Caco-2 (cell line): ENCODE measurements at regions not wholly inside any gene's neighbourhood (a gene's known extent, or its start where the extent isn't known, plus 50 kb on each side); places are given as distances from the start of the nearest gene placed in this dataset.

Experiments
- BruUV-seq: library from RNA; stranded (reverse); fragments of 400-500 nt; replicated peaks from 2 replicates; lab custom pipeline; 2021; lab: Mats Ljungman, UMichigan
- CTCF ChIA-PET: fragments of 300-600 bp; sonication (Branson Sonifier 250); formaldehyde crosslinking; loops from one replicate; lab custom pipeline; 2022; ENCODE audit warnings: antibody characterized with exemption; lab: Charles Lee
- POLR2A ChIA-PET: fragments of 300-600 bp; sonication (Branson Sonifier 250); formaldehyde crosslinking; loops from one replicate; lab custom pipeline; 2022; ENCODE audit warnings: antibody characterized with exemption; lab: Charles Lee
- DNase-seq, 2 experiments: peaks; one replicate each; pipeline versions ENCODE4 v3.0.0 to v3.0.0-alpha.2; 2020 to 2022
- H3K27me3 ChIP-seq: replicated peaks from 2 replicates; pipeline ENCODE4 v1.6.0; 2011; ENCODE audit warnings: low read length; ENCODE audit not compliant: control insufficient read depth, insufficient read depth
- H3K36me3 ChIP-seq: 2 replicates; pipeline ENCODE4 v1.5.1; 2011; ENCODE audit warnings: low read length; ENCODE audit not compliant: control insufficient read depth, insufficient read depth
- H3K4me1 ChIP-seq: fragments of 250-450 bp; sonication (Bioruptor Pico); 2 replicates; pipeline ENCODE4 v1.5.1; 2020; ENCODE audit warnings: mild to moderate bottlenecking
- H3K4me3 ChIP-seq: 2 replicates; pipeline ENCODE4 v1.5.1; 2011; ENCODE audit warnings: low read depth, mild to moderate bottlenecking, control low read depth, low read length
- H3K9me3 ChIP-seq: fragments of 250-450 bp; sonication (Bioruptor Pico); 2 replicates; pipeline ENCODE4 v1.5.1; 2020; ENCODE audit warnings: mild to moderate bottlenecking, moderate library complexity
- H3K27ac Mint-ChIP-seq: one replicate; pipeline ENCODE4 v1.8.0; 2022; ENCODE audit warnings: mixed read lengths; ENCODE audit not compliant: unreplicated experiment
- H3K27me3 Mint-ChIP-seq: one replicate; pipeline ENCODE4 v1.8.0; 2022; ENCODE audit warnings: mixed read lengths; ENCODE audit not compliant: insufficient read depth, unreplicated experiment
- H3K36me3 Mint-ChIP-seq: one replicate; pipeline ENCODE4 v1.8.0; 2022; ENCODE audit warnings: mild to moderate bottlenecking, mixed read lengths; ENCODE audit not compliant: insufficient read depth, unreplicated experiment
- H3K4me1 Mint-ChIP-seq: one replicate; pipeline ENCODE4 v1.8.0; 2022; ENCODE audit warnings: low read depth, mixed read lengths; ENCODE audit not compliant: unreplicated experiment
- H3K4me3 Mint-ChIP-seq: one replicate; pipeline ENCODE4 v1.8.0; 2022; ENCODE audit warnings: mild to moderate bottlenecking, moderate library complexity, mixed read lengths; ENCODE audit not compliant: unreplicated experiment
- H3K9me3 Mint-ChIP-seq: one replicate; pipeline ENCODE4 v1.8.0; 2022; ENCODE audit warnings: mixed read lengths; ENCODE audit not compliant: unreplicated experiment
- intact Hi-C: fragments of 100-400 bp; cut with micrococcal nuclease; formaldehyde crosslinking; loops from one replicate; pipeline ENCODE4 v1.10.0; 2022; ENCODE audit not compliant: unreplicated experiment
- TF ChIP-seq, protein P1 (sequence below), 2 experiments: fragments of 200-600 bp in 1 of 2; IDR thresholded peaks; 1 replicate in 1 of 2; 2 replicates in 1 of 2; pipeline versions ENCODE4 v1.5.1 to v1.8.0; 2011 to 2022; ENCODE audit warnings: antibody characterized with exemption in 1 of 2, control low read depth in 1 of 2, inconsistent platforms in 1 of 2, low read depth in 1 of 2, low read length in 1 of 2, mild to moderate bottlenecking in 1 of 2, moderate library complexity in 1 of 2; ENCODE audit not compliant: insufficient read depth in 1 of 2, severe bottlenecking in 1 of 2, unreplicated experiment in 1 of 2

DNA sequence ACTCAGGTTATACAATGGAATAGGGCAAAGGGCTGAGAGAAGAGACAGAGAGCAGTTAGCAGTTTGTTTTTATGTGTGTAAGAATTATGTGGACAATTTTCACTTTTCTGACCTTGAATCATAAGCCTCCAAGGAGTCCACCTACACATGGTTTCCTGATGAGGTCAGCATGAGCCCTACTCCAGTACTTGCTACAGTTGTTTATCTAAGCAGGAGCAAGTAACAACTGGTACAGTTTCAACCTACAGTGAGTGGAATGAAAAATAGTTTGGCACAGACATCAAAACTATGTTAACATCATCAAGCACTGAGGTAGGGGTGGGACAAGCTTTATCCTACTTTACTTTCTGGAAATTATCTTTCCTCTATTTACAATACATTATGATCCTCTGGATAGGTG is 426.7 kb upstream of the ID4 start:
- Histone ChIP-seq H3K4me3 (no peak overlapping the region), H3K9me3 (no peaks in the 10 kb centered on the region), H3K36me3 (no peaks in the 10 kb centered on the region), H3K27me3 (no peaks in the 10 kb centered on the region), H3K4me1 (no peaks in the 10 kb centered on the region)
- CTCF ChIA-PET = interaction anchor here (0.6 kb wide), 1 partner anchor 13 kb away, joined by 6 read pairs; no protein-coding TSS in a partner anchor
- Mint-ChIP-seq H3K4me3 (no peak overlapping the region), H3K27ac (no peak overlapping the region), H3K4me1 (no peaks in the 10 kb centered on the region), H3K36me3 (no peaks in the 10 kb centered on the region), H3K9me3 (no peaks in the 10 kb centered on the region), H3K27me3 (peaks cover 3% of the 10 kb centered on the region)
- no peak for DNase-seq
- intact Hi-C loops = no loop called here
- TF ChIP-seq, protein P1, sequence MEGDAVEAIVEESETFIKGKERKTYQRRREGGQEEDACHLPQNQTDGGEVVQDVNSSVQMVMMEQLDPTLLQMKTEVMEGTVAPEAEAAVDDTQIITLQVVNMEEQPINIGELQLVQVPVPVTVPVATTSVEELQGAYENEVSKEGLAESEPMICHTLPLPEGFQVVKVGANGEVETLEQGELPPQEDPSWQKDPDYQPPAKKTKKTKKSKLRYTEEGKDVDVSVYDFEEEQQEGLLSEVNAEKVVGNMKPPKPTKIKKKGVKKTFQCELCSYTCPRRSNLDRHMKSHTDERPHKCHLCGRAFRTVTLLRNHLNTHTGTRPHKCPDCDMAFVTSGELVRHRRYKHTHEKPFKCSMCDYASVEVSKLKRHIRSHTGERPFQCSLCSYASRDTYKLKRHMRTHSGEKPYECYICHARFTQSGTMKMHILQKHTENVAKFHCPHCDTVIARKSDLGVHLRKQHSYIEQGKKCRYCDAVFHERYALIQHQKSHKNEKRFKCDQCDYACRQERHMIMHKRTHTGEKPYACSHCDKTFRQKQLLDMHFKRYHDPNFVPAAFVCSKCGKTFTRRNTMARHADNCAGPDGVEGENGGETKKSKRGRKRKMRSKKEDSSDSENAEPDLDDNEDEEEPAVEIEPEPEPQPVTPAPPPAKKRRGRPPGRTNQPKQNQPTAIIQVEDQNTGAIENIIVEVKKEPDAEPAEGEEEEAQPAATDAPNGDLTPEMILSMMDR (IDR thresholded peaks at IDR 0.05; ENCODE audit: insufficient read depth in 1 of 2, low read depth in 1 of 2, low read length in 1 of 2, severe bottlenecking in 1 of 2, unreplicated experiment in 1 of 2) = no peak
- BruUV-seq = no TSS peak
- POLR2A ChIA-PET = no interaction called here

- H3K36me3 Mint-ChIP-seq = no peaks in the 10 kb centered on the region
- intact Hi-C loops = no loop called here
- no peak overlapping the region for H3K4me3 ChIP-seq
- H3K27ac Mint-ChIP-seq = no peak overlapping the region
- no peaks in the 10 kb centered on the region for H3K9me3 ChIP-seq
- H3K9me3 Mint-ChIP-seq = no peaks in the 10 kb centered on the region
- TF ChIP-seq, protein P1 (IDR thresholded peaks at IDR 0.05; ENCODE audit: insufficient read depth in 1 of 2, low read depth in 1 of 2, low read length in 1 of 2, severe bottlenecking in 1 of 2, unreplicated experiment in 1 of 2) = no peak
- H3K4me1 ChIP-seq = no peaks in the 10 kb centered on the region
- no TSS peak for BruUV-seq
- H3K27me3 Mint-ChIP-seq = no peaks in the 10 kb centered on the region
- H3K4me3 Mint-ChIP-seq = no peak overlapping the region
- no peak for DNase-seq
- no peaks in the 10 kb centered on the region for H3K4me1 Mint-ChIP-seq
- no peaks in the 10 kb centered on the region for H3K27me3 ChIP-seq
- POLR2A ChIA-PET = no interaction called here
- CTCF ChIA-PET = no interaction called here
- no peaks in the 10 kb centered on the region for H3K36me3 ChIP-seq
Measured at GRCh38 chr6:19413323-19413722, 423.8 kb upstream of the ID4 start.

GRCh38 chr6:19415605-19416326 is 421.4 kb upstream of the ID4 start:
- POLR2A ChIA-PET = no interaction called here
- Mint-ChIP-seq H3K9me3 (no peaks in the 10 kb centered on the region), H3K4me3 (no peak overlapping the region), H3K27me3 (no peaks in the 10 kb centered on the region), H3K27ac (no peak overlapping the region), H3K4me1 (no peaks in the 10 kb centered on the region), H3K36me3 (no peaks in the 10 kb centered on the region)
- no TSS peak for BruUV-seq
- TF ChIP-seq, protein P1 (IDR thresholded peaks at IDR 0.05; ENCODE audit: insufficient read depth in 1 of 2, low read depth in 1 of 2, low read length in 1 of 2, severe bottlenecking in 1 of 2, unreplicated experiment in 1 of 2) = no peak
- Histone ChIP-seq H3K36me3 (no peaks in the 10 kb centered on the region), H3K27me3 (no peaks in the 10 kb centered on the region), H3K4me1 (no peaks in the 10 kb centered on the region), H3K9me3 (no peaks in the 10 kb centered on the region), H3K4me3 (no peak overlapping the region)
- intact Hi-C loops = no loop called here
- no peak for DNase-seq
- CTCF ChIA-PET = no interaction called here
